Caco-2 (cell line): ENCODE measurements at regions not wholly inside any gene's neighbourhood (a gene's known extent, or its start where the extent isn't known, plus 50 kb on each side); places are given as distances from the start of the nearest gene placed in this dataset.

Experiments
- BruUV-seq: library from RNA; stranded (reverse); fragments of 400-500 nt; replicated peaks from 2 replicates; lab custom pipeline; 2021; lab: Mats Ljungman, UMichigan
- CTCF ChIA-PET: fragments of 300-600 bp; sonication (Branson Sonifier 250); formaldehyde crosslinking; loops from one replicate; lab custom pipeline; 2022; ENCODE audit warnings: antibody characterized with exemption; lab: Charles Lee
- POLR2A ChIA-PET: fragments of 300-600 bp; sonication (Branson Sonifier 250); formaldehyde crosslinking; loops from one replicate; lab custom pipeline; 2022; ENCODE audit warnings: antibody characterized with exemption; lab: Charles Lee
- DNase-seq, 2 experiments: peaks; one replicate each; pipeline versions ENCODE4 v3.0.0 to v3.0.0-alpha.2; 2020 to 2022
- H3K27me3 ChIP-seq: replicated peaks from 2 replicates; pipeline ENCODE4 v1.6.0; 2011; ENCODE audit warnings: low read length; ENCODE audit not compliant: control insufficient read depth, insufficient read depth
- H3K36me3 ChIP-seq: 2 replicates; pipeline ENCODE4 v1.5.1; 2011; ENCODE audit warnings: low read length; ENCODE audit not compliant: control insufficient read depth, insufficient read depth
- H3K4me1 ChIP-seq: fragments of 250-450 bp; sonication (Bioruptor Pico); 2 replicates; pipeline ENCODE4 v1.5.1; 2020; ENCODE audit warnings: mild to moderate bottlenecking
- H3K4me3 ChIP-seq: 2 replicates; pipeline ENCODE4 v1.5.1; 2011; ENCODE audit warnings: low read depth, mild to moderate bottlenecking, control low read depth, low read length
- H3K9me3 ChIP-seq: fragments of 250-450 bp; sonication (Bioruptor Pico); 2 replicates; pipeline ENCODE4 v1.5.1; 2020; ENCODE audit warnings: mild to moderate bottlenecking, moderate library complexity
- H3K27ac Mint-ChIP-seq: one replicate; pipeline ENCODE4 v1.8.0; 2022; ENCODE audit warnings: mixed read lengths; ENCODE audit not compliant: unreplicated experiment
- H3K27me3 Mint-ChIP-seq: one replicate; pipeline ENCODE4 v1.8.0; 2022; ENCODE audit warnings: mixed read lengths; ENCODE audit not compliant: insufficient read depth, unreplicated experiment
- H3K36me3 Mint-ChIP-seq: one replicate; pipeline ENCODE4 v1.8.0; 2022; ENCODE audit warnings: mild to moderate bottlenecking, mixed read lengths; ENCODE audit not compliant: insufficient read depth, unreplicated experiment
- H3K4me1 Mint-ChIP-seq: one replicate; pipeline ENCODE4 v1.8.0; 2022; ENCODE audit warnings: low read depth, mixed read lengths; ENCODE audit not compliant: unreplicated experiment
- H3K4me3 Mint-ChIP-seq: one replicate; pipeline ENCODE4 v1.8.0; 2022; ENCODE audit warnings: mild to moderate bottlenecking, moderate library complexity, mixed read lengths; ENCODE audit not compliant: unreplicated experiment
- H3K9me3 Mint-ChIP-seq: one replicate; pipeline ENCODE4 v1.8.0; 2022; ENCODE audit warnings: mixed read lengths; ENCODE audit not compliant: unreplicated experiment
- CTCF ChIP-seq, 2 experiments: fragments of 200-600 bp in 1 of 2; IDR thresholded peaks; 1 replicate in 1 of 2; 2 replicates in 1 of 2; pipeline versions ENCODE4 v1.5.1 to v1.8.0; 2011 to 2022; ENCODE audit warnings: antibody characterized with exemption in 1 of 2, control low read depth in 1 of 2, inconsistent platforms in 1 of 2, low read depth in 1 of 2, low read length in 1 of 2, mild to moderate bottlenecking in 1 of 2, moderate library complexity in 1 of 2; ENCODE audit not compliant: insufficient read depth in 1 of 2, severe bottlenecking in 1 of 2, unreplicated experiment in 1 of 2
- intact Hi-C: fragments of 100-400 bp; cut with micrococcal nuclease; formaldehyde crosslinking; loops from one replicate; pipeline ENCODE4 v1.10.0; 2022; ENCODE audit not compliant: unreplicated experiment

GRCh38 chr14:52188381-52188780 is 79.1 kb upstream of the PTGDR start:
- H3K9me3 ChIP-seq = peaks cover 2% of the 10 kb centered on the region; the same call in 1 of the 2 replicates
- Mint-ChIP-seq H3K4me3 (no peak overlapping the region), H3K27ac (no peak overlapping the region), H3K36me3 (no peaks in the 10 kb centered on the region), H3K4me1 (no peaks in the 10 kb centered on the region), H3K9me3 (peaks cover 9% of the 10 kb centered on the region), H3K27me3 (no peaks in the 10 kb centered on the region)
- no peak for TF ChIP-seq CTCF (IDR thresholded peaks at IDR 0.05; ENCODE audit: insufficient read depth in 1 of 2, low read depth in 1 of 2, low read length in 1 of 2, severe bottlenecking in 1 of 2, unreplicated experiment in 1 of 2)
- BruUV-seq = no TSS peak
- intact Hi-C loops = no loop called here
- CTCF ChIA-PET = no interaction called here
- peaks cover 3% of the 10 kb centered on the region; the same call in 1 of the 2 replicates for H3K4me1 ChIP-seq
- H3K27me3 ChIP-seq = no peaks in the 10 kb centered on the region
- DNase-seq = no peak
- POLR2A ChIA-PET = no interaction called here
- no peak overlapping the region for H3K4me3 ChIP-seq
- no peaks in the 10 kb centered on the region for H3K36me3 ChIP-seq

- H3K27me3 ChIP-seq = no peaks in the 10 kb centered on the region
- Mint-ChIP-seq H3K36me3 (peaks cover 10% of the 10 kb centered on the region), H3K4me1 (peaks cover 8% of the 10 kb centered on the region), H3K9me3 (peaks cover 17% of the 10 kb centered on the region), H3K27me3 (no peaks in the 10 kb centered on the region), H3K27ac (no peak overlapping the region), H3K4me3 (no peak overlapping the region)
- no peak for TF ChIP-seq CTCF (IDR thresholded peaks at IDR 0.05; ENCODE audit: insufficient read depth in 1 of 2, low read depth in 1 of 2, low read length in 1 of 2, severe bottlenecking in 1 of 2, unreplicated experiment in 1 of 2)
- no peaks in the 10 kb centered on the region for H3K36me3 ChIP-seq
- CTCF ChIA-PET = no interaction called here
- H3K4me1 ChIP-seq = peaks cover 7% of the 10 kb centered on the region
- intact Hi-C loops = no loop called here
- POLR2A ChIA-PET = no interaction called here
- no peak for DNase-seq
- H3K4me3 ChIP-seq = no peak overlapping the region
- H3K9me3 ChIP-seq = peaks cover 20% of the 10 kb centered on the region
- BruUV-seq = no TSS peak
Observed at GRCh38 chr14:52185178-52185577, 82.3 kb upstream of the PTGDR start.

GRCh38 chr14:52182853-52183252 is 84.6 kb upstream of the PTGDR start:
- H3K4me3 Mint-ChIP-seq = no peak overlapping the region
- H3K36me3 Mint-ChIP-seq = peaks cover 13% of the 10 kb centered on the region
- POLR2A ChIA-PET = no interaction called here
- Histone ChIP-seq H3K4me1 (peaks cover 21% of the 10 kb centered on the region), H3K36me3 (no peaks in the 10 kb centered on the region), H3K27me3 (no peaks in the 10 kb centered on the region), H3K9me3 (peaks cover 33% of the 10 kb centered on the region), H3K4me3 (no peak overlapping the region)
- peaks cover 12% of the 10 kb centered on the region for H3K4me1 Mint-ChIP-seq
- no peaks in the 10 kb centered on the region for H3K27me3 Mint-ChIP-seq
- BruUV-seq = no TSS peak
- no peak overlapping the region for H3K27ac Mint-ChIP-seq
- H3K9me3 Mint-ChIP-seq = peaks cover 21% of the 10 kb centered on the region
- TF ChIP-seq CTCF (IDR thresholded peaks at IDR 0.05; ENCODE audit: insufficient read depth in 1 of 2, low read depth in 1 of 2, low read length in 1 of 2, severe bottlenecking in 1 of 2, unreplicated experiment in 1 of 2) = no peak
- no peak for DNase-seq
- CTCF ChIA-PET = no interaction called here
- intact Hi-C loops = no loop called here
